ENCODE measurements at regions not wholly inside any gene's neighbourhood (a gene's known extent, or its start where the extent isn't known, plus 50 kb on each side); places are given as distances from the start of the nearest gene placed in this dataset.

- H3K9me3 ChIP-seq (replicated peaks; ENCODE audit: control insufficient read depth, insufficient read depth, low read depth, low read length): no peaks in the 10 kb centered on the region
- no peaks in the 10 kb centered on the region for H3K27me3 ChIP-seq (ENCODE audit: control insufficient read depth in 2 of 2, insufficient read depth in 2 of 2, low read length in 2 of 2)
- no peak for FAIRE-seq
- ChIA-PET CTCF (ENCODE audit: low intra/inter-chr PET ratio) (no interaction called here), POLR2A (no interaction called here)
- DNase-seq (ENCODE audit: extremely low read depth in 1 of 4, low spot score in 3 of 4): no peak
- H3K79me2 ChIP-seq (ENCODE audit: control insufficient read depth, insufficient read depth, low read length): no peaks in the 10 kb centered on the region
- H2AFZ ChIP-seq (ENCODE audit: low read depth, low read length): no peak overlapping the region
- no peak for TF ChIP-seq FUS (optimal IDR thresholded peaks at IDR 0.05; ENCODE audit: low read depth, low read length)
- TF ChIP-seq ZFP36 (IDR thresholded peaks at IDR 0.05; ENCODE audit: low read depth, low read length, partially characterized antibody): no peak
- H3K9ac ChIP-seq (ENCODE audit: insufficient read depth in 1 of 2, low read depth in 2 of 2, low read length in 2 of 2): no peak overlapping the region
- BruUV-seq (replicated peaks): no TSS peak
- H3K4me2 ChIP-seq (ENCODE audit: insufficient read depth, low read length): no peak overlapping the region
- WGBS (ENCODE audit: insufficient coverage, low coverage, missing lambda C conversion rate): 0% methylated on average over 3 of the region's 3 CpGs
- in situ Hi-C loops (cut with MboI) (no loop called here), intact Hi-C loops (cut with micrococcal nuclease) (no loop called here)
- no peaks in the 10 kb centered on the region for H3K4me1 ChIP-seq (replicated peaks in 1 of 2; ENCODE audit: control insufficient read depth in 2 of 2, insufficient read depth in 2 of 2, low read length in 2 of 2)
- no peak overlapping the region for H3K27ac ChIP-seq (ENCODE audit: extremely low read depth, low read depth, low read length)
- H4K20me1 ChIP-seq (replicated peaks; ENCODE audit: control insufficient read depth, insufficient read depth, low read length): no peaks in the 10 kb centered on the region
- H3K4me3 ChIP-seq: no peak overlapping the region
- H3K9me1 ChIP-seq (ENCODE audit: control insufficient read depth, insufficient read depth, low read length): no peaks in the 10 kb centered on the region
- no peak for ATAC-seq
- no peaks in the 10 kb centered on the region for H3K36me3 ChIP-seq (ENCODE audit: control insufficient read depth, insufficient read depth, low read length)
Observed at GRCh38 chr3:165455793-165456192, 259.6 kb upstream of the SLITRK3 start.

GRCh38 chr3:165455360-165455759 lies 259.2 kb upstream of the SLITRK3 start:
- H4K20me1 ChIP-seq (replicated peaks; ENCODE audit: control insufficient read depth, insufficient read depth, low read length): no peaks in the 10 kb centered on the region
- WGBS (ENCODE audit: insufficient coverage, low coverage, missing lambda C conversion rate): 3% methylated on average over 2 of the region's 2 CpGs
- FAIRE-seq (no peak), ATAC-seq (no peak), DNase-seq (ENCODE audit: extremely low read depth in 1 of 4, low spot score in 3 of 4) (no peak)
- no peaks in the 10 kb centered on the region for H3K79me2 ChIP-seq (ENCODE audit: control insufficient read depth, insufficient read depth, low read length)
- no peak overlapping the region for H3K27ac ChIP-seq (ENCODE audit: extremely low read depth, low read depth, low read length)
- H2AFZ ChIP-seq (ENCODE audit: low read depth, low read length): no peak overlapping the region
- no TSS peak for BruUV-seq (replicated peaks)
- no peaks in the 10 kb centered on the region for H3K36me3 ChIP-seq (ENCODE audit: control insufficient read depth, insufficient read depth, low read length)
- H3K4me1 ChIP-seq (replicated peaks in 1 of 2; ENCODE audit: control insufficient read depth in 2 of 2, insufficient read depth in 2 of 2, low read length in 2 of 2): no peaks in the 10 kb centered on the region
- no peaks in the 10 kb centered on the region for H3K9me1 ChIP-seq (ENCODE audit: control insufficient read depth, insufficient read depth, low read length)
- H3K9me3 ChIP-seq (replicated peaks; ENCODE audit: control insufficient read depth, insufficient read depth, low read depth, low read length): no peaks in the 10 kb centered on the region
- in situ Hi-C loops (cut with MboI) (no loop called here), intact Hi-C loops (cut with micrococcal nuclease) (no loop called here)
- ChIA-PET CTCF (ENCODE audit: low intra/inter-chr PET ratio) (no interaction called here), POLR2A (no interaction called here)
- H3K4me2 ChIP-seq (ENCODE audit: insufficient read depth, low read length): no peak overlapping the region
- H3K27me3 ChIP-seq (ENCODE audit: control insufficient read depth in 2 of 2, insufficient read depth in 2 of 2, low read length in 2 of 2): no peaks in the 10 kb centered on the region
- no peak overlapping the region for H3K4me3 ChIP-seq
- H3K9ac ChIP-seq (ENCODE audit: insufficient read depth in 1 of 2, low read depth in 2 of 2, low read length in 2 of 2): no peak overlapping the region
- TF ChIP-seq BCL6 (CRISPR knock-in tag; IDR thresholded peaks at IDR 0.05): no peak
- TF ChIP-seq ARID4B (CRISPR knock-in tag; IDR thresholded peaks at IDR 0.05): no peak
- TF ChIP-seq PRMT5 (CRISPR knock-in tag; IDR thresholded peaks at IDR 0.05): no peak
- TF ChIP-seq XRCC3 (IDR thresholded peaks at IDR 0.05): no peak
- TF ChIP-seq TCFL5 (CRISPR knock-in tag; conservative IDR thresholded peaks at IDR 0.05): no peak
- no peak for TF ChIP-seq PHF8 (IDR thresholded peaks at IDR 0.05; ENCODE audit: borderline replicate concordance, low read length)
- TF ChIP-seq ETS1 (conservative IDR thresholded peaks at IDR 0.05; ENCODE audit: control insufficient read depth, low read depth, low read length): no peak
- no peak for TF ChIP-seq MTF1 (CRISPR knock-in tag; IDR thresholded peaks at IDR 0.05; ENCODE audit: borderline replicate concordance)
- TF ChIP-seq ZNF174 (CRISPR knock-in tag; IDR thresholded peaks at IDR 0.05): no peak
